ENCODE measurements at regions not wholly inside any gene's neighbourhood (a gene's known extent, or its start where the extent isn't known, plus 50 kb on each side); places are given as distances from the start of the nearest gene placed in this dataset.

GRCh38 chr3:70849911-70850699, 537.7 kb upstream of the MDFIC2 start:
- Histone ChIP-seq H4K91ac (ENCODE audit: low read depth, low read length) (no peak overlapping the region), H3K27me3 (ENCODE audit: insufficient read depth, low read length) (no peaks in the 10 kb centered on the region), H2BK12ac (ENCODE audit: low read length) (no peak overlapping the region), H3K4ac (ENCODE audit: low read depth, low read length) (no peak overlapping the region), H3K4me3 (ENCODE audit: low read depth, low read length) (no peak overlapping the region), H3K14ac (ENCODE audit: low read length) (no peak overlapping the region), H4K12ac (ENCODE audit: low read depth, low read length) (no peak overlapping the region), H3K9me3 (ENCODE audit: insufficient read depth, low read depth, low read length) (peaks cover 2% of the 10 kb centered on the region), H4K8ac (ENCODE audit: low read depth, low read length) (no peak overlapping the region), H3K4me1 (ENCODE audit: control insufficient read depth in 1 of 2, insufficient read depth in 2 of 2, low read length in 2 of 2) (peaks cover 0 to 2% of the 10 kb centered on the region in 2 experiments), H3K18ac (ENCODE audit: low read length) (no peak overlapping the region), H2BK120ac (ENCODE audit: insufficient read depth, low read length, poor library complexity) (no peak overlapping the region), H3K79me1 (ENCODE audit: low read length) (no peaks in the 10 kb centered on the region), H2AFZ (ENCODE audit: insufficient read depth, low read length, poor library complexity) (no peak overlapping the region), H3K36me3 (ENCODE audit: control insufficient read depth in 1 of 2, insufficient read depth in 2 of 2, low read length in 2 of 2) (no peaks in the 10 kb centered on the region), H3K79me2 (ENCODE audit: control insufficient read depth, insufficient read depth, low read length, poor library complexity) (no peaks in the 10 kb centered on the region), H3K23ac (ENCODE audit: low read length) (no peak overlapping the region), H2BK5ac (ENCODE audit: low read depth, low read length, poor library complexity) (no peak overlapping the region), H3K4me2 (ENCODE audit: low read length) (no peak overlapping the region), H2AK5ac (ENCODE audit: low read length) (no peak overlapping the region), H3K9ac (ENCODE audit: low read length) (no peak overlapping the region), H3K27ac (ENCODE audit: low read depth, low read length) (no peak overlapping the region)
- no CpG with 5 or more reads among the region's 6 CpGs for WGBS (ENCODE audit: extremely low coverage, insufficient coverage, insufficient read length)
- DNase-seq, result peak in 1 of 2 donors; percentile 32

- no CpG with 5 or more reads among the region's 4 CpGs for WGBS (ENCODE audit: extremely low coverage, insufficient coverage, insufficient read length)
- no peak overlapping the region for H3K14ac ChIP-seq (ENCODE audit: low read length)
- H4K12ac ChIP-seq (ENCODE audit: low read depth, low read length), result no peak overlapping the region
Observed at GRCh38 chr3:70840106-70840870, 527.9 kb upstream of the MDFIC2 start.

GRCh38 chr3:70833239-70833960, 521.0 kb upstream of the MDFIC2 start:
- no peak overlapping the region for H3K14ac ChIP-seq (ENCODE audit: low read length)
- no peaks in the 10 kb centered on the region for H3K9me3 ChIP-seq (ENCODE audit: insufficient read depth, low read depth, low read length)
- H2AK5ac ChIP-seq (ENCODE audit: low read length), result no peak overlapping the region
- H4K91ac ChIP-seq (ENCODE audit: low read depth, low read length), result no peak overlapping the region
- no peak overlapping the region for H3K4me2 ChIP-seq (ENCODE audit: low read length)
- no peak overlapping the region for H3K27ac ChIP-seq (ENCODE audit: low read depth, low read length)
- H3K18ac ChIP-seq (ENCODE audit: low read length), result no peak overlapping the region
- no peaks in the 10 kb centered on the region for H3K27me3 ChIP-seq (ENCODE audit: insufficient read depth, low read length)
- H3K79me1 ChIP-seq (ENCODE audit: low read length), result no peaks in the 10 kb centered on the region
- H3K9ac ChIP-seq (ENCODE audit: low read length), result no peak overlapping the region
- H2BK5ac ChIP-seq (ENCODE audit: low read depth, low read length, poor library complexity), result no peak overlapping the region
- no peak overlapping the region for H4K8ac ChIP-seq (ENCODE audit: low read depth, low read length)
- H3K4me3 ChIP-seq (ENCODE audit: low read depth, low read length), result no peak overlapping the region
- H3K4me1 ChIP-seq (ENCODE audit: control insufficient read depth in 1 of 2, insufficient read depth in 2 of 2, low read length in 2 of 2), result no peaks in the 10 kb centered on the region
- no CpG with 5 or more reads among the region's 7 CpGs for WGBS (ENCODE audit: extremely low coverage, insufficient coverage, insufficient read length)
- H2AFZ ChIP-seq (ENCODE audit: insufficient read depth, low read length, poor library complexity), result no peak overlapping the region
- DNase-seq, result no peak
- no peak overlapping the region for H4K12ac ChIP-seq (ENCODE audit: low read depth, low read length)
- no peak overlapping the region for H3K4ac ChIP-seq (ENCODE audit: low read depth, low read length)
- no peaks in the 10 kb centered on the region for H3K79me2 ChIP-seq (ENCODE audit: control insufficient read depth, insufficient read depth, low read length, poor library complexity)
- H3K36me3 ChIP-seq (ENCODE audit: control insufficient read depth in 1 of 2, insufficient read depth in 2 of 2, low read length in 2 of 2), result no peaks in the 10 kb centered on the region
- no peak overlapping the region for H3K23ac ChIP-seq (ENCODE audit: low read length)
- no peak overlapping the region for H2BK12ac ChIP-seq (ENCODE audit: low read length)
- no peak overlapping the region for H2BK120ac ChIP-seq (ENCODE audit: insufficient read depth, low read length, poor library complexity)

More at GRCh38 chr3:70840106-70840870, 527.9 kb upstream of the MDFIC2 start:
- Histone ChIP-seq H3K9me3 (ENCODE audit: insufficient read depth, low read depth, low read length) (no peaks in the 10 kb centered on the region), H2BK5ac (ENCODE audit: low read depth, low read length, poor library complexity) (no peak overlapping the region), H3K23ac (ENCODE audit: low read length) (no peak overlapping the region), H3K79me1 (ENCODE audit: low read length) (no peaks in the 10 kb centered on the region), H3K36me3 (ENCODE audit: control insufficient read depth in 1 of 2, insufficient read depth in 2 of 2, low read length in 2 of 2) (no peaks in the 10 kb centered on the region), H4K91ac (ENCODE audit: low read depth, low read length) (no peak overlapping the region), H3K4me3 (ENCODE audit: low read depth, low read length) (no peak overlapping the region), H2BK120ac (ENCODE audit: insufficient read depth, low read length, poor library complexity) (no peak overlapping the region), H2BK12ac (ENCODE audit: low read length) (no peak overlapping the region), H3K4me2 (ENCODE audit: low read length) (no peak overlapping the region), H3K18ac (ENCODE audit: low read length) (no peak overlapping the region), H3K27ac (ENCODE audit: low read depth, low read length) (no peak overlapping the region), H2AFZ (ENCODE audit: insufficient read depth, low read length, poor library complexity) (no peak overlapping the region), H3K4me1 (ENCODE audit: control insufficient read depth in 1 of 2, insufficient read depth in 2 of 2, low read length in 2 of 2) (no peaks in the 10 kb centered on the region), H4K8ac (ENCODE audit: low read depth, low read length) (no peak overlapping the region), H2AK5ac (ENCODE audit: low read length) (no peak overlapping the region), H3K27me3 (ENCODE audit: insufficient read depth, low read length) (no peaks in the 10 kb centered on the region), H3K9ac (ENCODE audit: low read length) (no peak overlapping the region), H3K79me2 (ENCODE audit: control insufficient read depth, insufficient read depth, low read length, poor library complexity) (no peaks in the 10 kb centered on the region), H3K4ac (ENCODE audit: low read depth, low read length) (no peak overlapping the region)
- DNase-seq, result no peak

- Histone ChIP-seq H3K9ac (ENCODE audit: low read length) (no peak overlapping the region), H3K79me2 (ENCODE audit: control insufficient read depth, insufficient read depth, low read length, poor library complexity) (no peaks in the 10 kb centered on the region)
Observed at GRCh38 chr3:70832834-70833205, 520.4 kb upstream of the MDFIC2 start.

More at GRCh38 chr3:70832834-70833205, 520.4 kb upstream of the MDFIC2 start:
- Histone ChIP-seq H3K79me1 (ENCODE audit: low read length) (no peaks in the 10 kb centered on the region), H3K4me2 (ENCODE audit: low read length) (no peak overlapping the region), H3K9me3 (ENCODE audit: insufficient read depth, low read depth, low read length) (no peaks in the 10 kb centered on the region), H3K14ac (ENCODE audit: low read length) (no peak overlapping the region), H3K4me3 (ENCODE audit: low read depth, low read length) (no peak overlapping the region), H2BK12ac (ENCODE audit: low read length) (no peak overlapping the region), H3K4me1 (ENCODE audit: control insufficient read depth in 1 of 2, insufficient read depth in 2 of 2, low read length in 2 of 2) (no peaks in the 10 kb centered on the region), H3K36me3 (ENCODE audit: control insufficient read depth in 1 of 2, insufficient read depth in 2 of 2, low read length in 2 of 2) (no peaks in the 10 kb centered on the region), H3K18ac (ENCODE audit: low read length) (no peak overlapping the region), H4K8ac (ENCODE audit: low read depth, low read length) (no peak overlapping the region), H2BK5ac (ENCODE audit: low read depth, low read length, poor library complexity) (no peak overlapping the region), H2AK5ac (ENCODE audit: low read length) (no peak overlapping the region), H3K27ac (ENCODE audit: low read depth, low read length) (no peak overlapping the region), H3K27me3 (ENCODE audit: insufficient read depth, low read length) (no peaks in the 10 kb centered on the region), H3K4ac (ENCODE audit: low read depth, low read length) (no peak overlapping the region), H2AFZ (ENCODE audit: insufficient read depth, low read length, poor library complexity) (no peak overlapping the region), H4K91ac (ENCODE audit: low read depth, low read length) (no peak overlapping the region), H4K12ac (ENCODE audit: low read depth, low read length) (no peak overlapping the region), H3K23ac (ENCODE audit: low read length) (no peak overlapping the region), H2BK120ac (ENCODE audit: insufficient read depth, low read length, poor library complexity) (no peak overlapping the region)
- DNase-seq, result no peak
